ENCODE measurements at regions not wholly inside any gene's neighbourhood (a gene's known extent, or its start where the extent isn't known, plus 50 kb on each side); places are given as distances from the start of the nearest gene placed in this dataset.

GRCh38 chr11:11044137-11044855 lies 186.4 kb upstream of the ZBED5 start:
- intact Hi-C loops (cut with micrococcal nuclease; ENCODE audit: unreplicated experiment), result no loop called here
- H3K4me1 ChIP-seq (replicated peaks; ENCODE audit: insufficient read depth), result no peaks in the 10 kb centered on the region
- H3F3A ChIP-seq (ENCODE audit: insufficient read depth, low read depth), result no peaks in the 10 kb centered on the region
- DNase-seq, result no peak
- POLR2A ChIA-PET (ENCODE audit: unreplicated experiment), result no interaction called here
- H2AFZ ChIP-seq, result no peak overlapping the region
- H3K36me3 ChIP-seq (ENCODE audit: low read depth), result no peaks in the 10 kb centered on the region
- no peak overlapping the region for H3K4me3 ChIP-seq
- H4K20me1 ChIP-seq (ENCODE audit: insufficient read depth), result no peaks in the 10 kb centered on the region
- H3K27ac ChIP-seq, result no peak overlapping the region
- BruUV-seq (replicated peaks), result no TSS peak
- TF ChIP-seq, protein P1, sequence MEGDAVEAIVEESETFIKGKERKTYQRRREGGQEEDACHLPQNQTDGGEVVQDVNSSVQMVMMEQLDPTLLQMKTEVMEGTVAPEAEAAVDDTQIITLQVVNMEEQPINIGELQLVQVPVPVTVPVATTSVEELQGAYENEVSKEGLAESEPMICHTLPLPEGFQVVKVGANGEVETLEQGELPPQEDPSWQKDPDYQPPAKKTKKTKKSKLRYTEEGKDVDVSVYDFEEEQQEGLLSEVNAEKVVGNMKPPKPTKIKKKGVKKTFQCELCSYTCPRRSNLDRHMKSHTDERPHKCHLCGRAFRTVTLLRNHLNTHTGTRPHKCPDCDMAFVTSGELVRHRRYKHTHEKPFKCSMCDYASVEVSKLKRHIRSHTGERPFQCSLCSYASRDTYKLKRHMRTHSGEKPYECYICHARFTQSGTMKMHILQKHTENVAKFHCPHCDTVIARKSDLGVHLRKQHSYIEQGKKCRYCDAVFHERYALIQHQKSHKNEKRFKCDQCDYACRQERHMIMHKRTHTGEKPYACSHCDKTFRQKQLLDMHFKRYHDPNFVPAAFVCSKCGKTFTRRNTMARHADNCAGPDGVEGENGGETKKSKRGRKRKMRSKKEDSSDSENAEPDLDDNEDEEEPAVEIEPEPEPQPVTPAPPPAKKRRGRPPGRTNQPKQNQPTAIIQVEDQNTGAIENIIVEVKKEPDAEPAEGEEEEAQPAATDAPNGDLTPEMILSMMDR (conservative IDR thresholded peaks at IDR 0.05), result no peak
- no peak for TF ChIP-seq EZH2 (IDR thresholded peaks at IDR 0.05; ENCODE audit: low read depth)
- CTCF ChIA-PET, result no interaction called here
- no peak overlapping the region for H3K4me2 ChIP-seq
- no peaks in the 10 kb centered on the region for H3K9me3 ChIP-seq (ENCODE audit: insufficient read depth, low read depth)
- H3K27me3 ChIP-seq (ENCODE audit: insufficient read depth, low read depth), result no peaks in the 10 kb centered on the region; the same call in 1 of the 2 replicates
- no peaks in the 10 kb centered on the region for H3K9me2 ChIP-seq (ENCODE audit: insufficient read depth)
- no peaks in the 10 kb centered on the region for H3K79me2 ChIP-seq (ENCODE audit: low read depth)

- H2AFZ ChIP-seq, result no peak overlapping the region
- H4K20me1 ChIP-seq (ENCODE audit: insufficient read depth), result no peaks in the 10 kb centered on the region
- no peak overlapping the region for H3K4me3 ChIP-seq
- no peaks in the 10 kb centered on the region for H3K9me3 ChIP-seq (ENCODE audit: insufficient read depth, low read depth)
- H3K79me2 ChIP-seq (ENCODE audit: low read depth), result no peaks in the 10 kb centered on the region
- intact Hi-C loops (cut with micrococcal nuclease; ENCODE audit: unreplicated experiment), result no loop called here
- no peak for TF ChIP-seq EZH2 (IDR thresholded peaks at IDR 0.05; ENCODE audit: low read depth)
- TF ChIP-seq, protein P1 (conservative IDR thresholded peaks at IDR 0.05), result no peak
- no TSS peak for BruUV-seq (replicated peaks)
- no peaks in the 10 kb centered on the region; the same call in 1 of the 2 replicates for H3K27me3 ChIP-seq (ENCODE audit: insufficient read depth, low read depth)
- H3K36me3 ChIP-seq (ENCODE audit: low read depth), result no peaks in the 10 kb centered on the region
- no peaks in the 10 kb centered on the region for H3F3A ChIP-seq (ENCODE audit: insufficient read depth, low read depth)
- H3K4me1 ChIP-seq (replicated peaks; ENCODE audit: insufficient read depth), result no peaks in the 10 kb centered on the region
- no peak overlapping the region for H3K4me2 ChIP-seq
- H3K9me2 ChIP-seq (ENCODE audit: insufficient read depth), result no peaks in the 10 kb centered on the region
- ChIA-PET CTCF (no interaction called here), POLR2A (ENCODE audit: unreplicated experiment) (no interaction called here)
- no peak for DNase-seq
- no peak overlapping the region for H3K27ac ChIP-seq
Observed at GRCh38 chr11:11043721-11044120, 185.9 kb upstream of the ZBED5 start.

DNA sequence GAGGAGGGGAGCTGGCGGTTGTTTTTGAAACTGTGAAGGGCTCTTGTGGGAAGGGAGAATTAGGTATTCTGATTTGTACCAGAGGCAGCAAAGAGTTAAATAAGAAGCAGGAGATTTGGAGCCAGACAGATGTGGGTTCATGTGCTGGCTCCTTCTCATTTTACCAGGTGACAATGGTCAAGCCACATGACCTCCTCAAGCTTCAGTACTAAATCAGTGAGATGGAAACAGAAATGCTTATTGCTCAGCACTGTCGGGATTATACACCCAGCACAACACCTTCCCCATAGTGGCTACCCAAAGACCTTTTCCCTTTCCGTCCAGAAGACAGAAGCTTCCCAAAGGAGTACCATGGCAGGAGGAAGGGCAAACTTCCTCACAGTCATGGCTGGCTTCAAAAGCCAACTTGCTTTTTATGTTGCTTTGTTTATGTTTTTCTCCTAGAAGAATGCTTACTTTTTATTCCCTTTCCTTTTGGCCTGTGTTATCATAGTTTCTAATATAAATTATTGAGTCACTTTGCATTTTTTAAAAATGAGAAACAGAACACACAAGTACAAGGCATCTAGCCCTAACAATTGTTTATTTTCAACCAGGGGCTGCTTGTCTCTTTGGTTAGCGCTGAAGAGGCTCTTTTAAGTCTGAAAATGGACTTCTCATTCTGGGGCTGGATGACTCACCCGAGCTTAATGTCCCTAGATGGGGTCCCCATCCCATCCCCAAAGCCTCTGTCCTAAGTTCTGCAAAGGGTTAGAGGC lies 181.5 kb upstream of the ZBED5 start:
- H3K9me3 ChIP-seq (ENCODE audit: insufficient read depth, low read depth), result no peaks in the 10 kb centered on the region
- H3K4me1 ChIP-seq (replicated peaks; ENCODE audit: insufficient read depth), result no peaks in the 10 kb centered on the region
- H3K9me2 ChIP-seq (ENCODE audit: insufficient read depth), result no peaks in the 10 kb centered on the region
- TF ChIP-seq, protein P1 (conservative IDR thresholded peaks at IDR 0.05), result no peak
- TF ChIP-seq EZH2 (IDR thresholded peaks at IDR 0.05; ENCODE audit: low read depth), result no peak
- no peaks in the 10 kb centered on the region for H3K36me3 ChIP-seq (ENCODE audit: low read depth)
- H3K27me3 ChIP-seq (ENCODE audit: insufficient read depth, low read depth), result peaks cover 2% of the 10 kb centered on the region
- H3K27ac ChIP-seq, result no peak overlapping the region
- H3K4me2 ChIP-seq, result no peak overlapping the region
- H3F3A ChIP-seq (ENCODE audit: insufficient read depth, low read depth), result no peaks in the 10 kb centered on the region
- intact Hi-C loops (cut with micrococcal nuclease; ENCODE audit: unreplicated experiment), result no loop called here
- no TSS peak for BruUV-seq (replicated peaks)
- H2AFZ ChIP-seq, result no peak overlapping the region
- DNase-seq, result no peak
- POLR2A ChIA-PET (ENCODE audit: unreplicated experiment), result no interaction called here
- H3K79me2 ChIP-seq (ENCODE audit: low read depth), result no peaks in the 10 kb centered on the region
- CTCF ChIA-PET, result no interaction called here
- H4K20me1 ChIP-seq (ENCODE audit: insufficient read depth), result no peaks in the 10 kb centered on the region
- no peak overlapping the region for H3K4me3 ChIP-seq
